ENCODE measurements at regions not wholly inside any gene's neighbourhood (a gene's known extent, or its start where the extent isn't known, plus 50 kb on each side); places are given as distances from the start of the nearest gene placed in this dataset.

DNA sequence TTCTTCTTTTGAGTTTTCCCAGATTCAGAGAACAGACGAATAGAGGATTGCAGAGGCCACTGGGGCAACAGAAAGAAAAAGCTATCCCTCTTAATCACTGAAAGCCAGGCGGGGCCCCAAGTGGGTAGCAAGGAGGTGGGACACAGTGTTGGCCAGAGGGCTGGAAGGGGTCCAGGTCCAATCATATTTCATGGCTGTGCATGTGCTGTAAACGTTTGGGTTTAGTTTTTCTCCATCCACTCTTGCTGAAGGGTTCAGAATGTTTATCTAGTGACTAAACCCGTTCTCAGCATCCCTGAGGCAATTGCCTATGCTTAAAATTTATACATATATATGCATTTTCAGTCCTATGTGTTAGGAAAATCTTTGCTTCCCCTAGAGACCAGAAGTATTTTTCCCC, 99.4 kb upstream of the EPHA4 start:
- no peak for DNase-seq
- no peak overlapping the region for H3K4me2 ChIP-seq
- H4K20me1 ChIP-seq (ENCODE audit: insufficient read depth), result no peaks in the 10 kb centered on the region
- no peaks in the 10 kb centered on the region for H3K4me1 ChIP-seq (ENCODE audit: control insufficient read depth in 1 of 2, insufficient read depth in 2 of 2, low read depth in 1 of 2, low read length in 1 of 2)
- no peaks in the 10 kb centered on the region for H3K9me3 ChIP-seq
- H3K79me2 ChIP-seq (ENCODE audit: insufficient read depth), result no peaks in the 10 kb centered on the region
- no peaks in the 10 kb centered on the region for H3K9me2 ChIP-seq
- no peaks in the 10 kb centered on the region for H3K27me3 ChIP-seq (ENCODE audit: insufficient read depth)
- H3K27ac ChIP-seq (ENCODE audit: low read depth in 2 of 2, low read length in 1 of 2), result no peak overlapping the region
- H2AFZ ChIP-seq (ENCODE audit: low read depth), result no peak overlapping the region
- no peak overlapping the region for H3K4me3 ChIP-seq (ENCODE audit: low read depth in 2 of 2, low read length in 1 of 2)
- H3K36me3 ChIP-seq (replicated peaks in 1 of 2; ENCODE audit: control insufficient read depth in 1 of 2, insufficient read depth in 2 of 2, low read length in 1 of 2), result no peaks in the 10 kb centered on the region
- ChIA-PET CTCF (no interaction called here), POLR2A (no interaction called here)
- H3K9ac ChIP-seq, result no peak overlapping the region
- WGBS (ENCODE audit: low lambda C conversion rate), result 4% methylated on average over 4 of the region's 4 CpGs
- no peaks in the 10 kb centered on the region for H3F3A ChIP-seq (replicated peaks; ENCODE audit: insufficient read depth)
- TF ChIP-seq SMC3 (IDR thresholded peaks at IDR 0.05; ENCODE audit: low read depth, low read length) (no peak), TEAD4 (IDR thresholded peaks at IDR 0.05; ENCODE audit: borderline replicate concordance, insufficient read depth) (no peak), FOSL2 (IDR thresholded peaks at IDR 0.05; ENCODE audit: borderline replicate concordance, low read depth) (no peak), RCOR1 (IDR thresholded peaks at IDR 0.05; ENCODE audit: low read length) (no peak), ELF1 (IDR thresholded peaks at IDR 0.05) (no peak), ZBTB33 (IDR thresholded peaks at IDR 0.05; ENCODE audit: borderline replicate concordance, low read depth) (no peak), MXI1 (IDR thresholded peaks at IDR 0.05; ENCODE audit: low read depth, low read length) (no peak), TAF1 (IDR thresholded peaks at IDR 0.05; ENCODE audit: borderline replicate concordance, low read depth, low read length) (no peak), YY1 (IDR thresholded peaks at IDR 0.05; ENCODE audit: low read depth) (no peak), CHD2 (IDR thresholded peaks at IDR 0.05; ENCODE audit: low read length, partially characterized antibody) (no peak)
- TF ChIP-seq, protein P1, sequence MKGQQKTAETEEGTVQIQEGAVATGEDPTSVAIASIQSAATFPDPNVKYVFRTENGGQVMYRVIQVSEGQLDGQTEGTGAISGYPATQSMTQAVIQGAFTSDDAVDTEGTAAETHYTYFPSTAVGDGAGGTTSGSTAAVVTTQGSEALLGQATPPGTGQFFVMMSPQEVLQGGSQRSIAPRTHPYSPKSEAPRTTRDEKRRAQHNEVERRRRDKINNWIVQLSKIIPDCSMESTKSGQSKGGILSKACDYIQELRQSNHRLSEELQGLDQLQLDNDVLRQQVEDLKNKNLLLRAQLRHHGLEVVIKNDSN (IDR thresholded peaks at IDR 0.05; ENCODE audit: borderline replicate concordance, low read depth), result no peak
- TF ChIP-seq, protein P2, sequence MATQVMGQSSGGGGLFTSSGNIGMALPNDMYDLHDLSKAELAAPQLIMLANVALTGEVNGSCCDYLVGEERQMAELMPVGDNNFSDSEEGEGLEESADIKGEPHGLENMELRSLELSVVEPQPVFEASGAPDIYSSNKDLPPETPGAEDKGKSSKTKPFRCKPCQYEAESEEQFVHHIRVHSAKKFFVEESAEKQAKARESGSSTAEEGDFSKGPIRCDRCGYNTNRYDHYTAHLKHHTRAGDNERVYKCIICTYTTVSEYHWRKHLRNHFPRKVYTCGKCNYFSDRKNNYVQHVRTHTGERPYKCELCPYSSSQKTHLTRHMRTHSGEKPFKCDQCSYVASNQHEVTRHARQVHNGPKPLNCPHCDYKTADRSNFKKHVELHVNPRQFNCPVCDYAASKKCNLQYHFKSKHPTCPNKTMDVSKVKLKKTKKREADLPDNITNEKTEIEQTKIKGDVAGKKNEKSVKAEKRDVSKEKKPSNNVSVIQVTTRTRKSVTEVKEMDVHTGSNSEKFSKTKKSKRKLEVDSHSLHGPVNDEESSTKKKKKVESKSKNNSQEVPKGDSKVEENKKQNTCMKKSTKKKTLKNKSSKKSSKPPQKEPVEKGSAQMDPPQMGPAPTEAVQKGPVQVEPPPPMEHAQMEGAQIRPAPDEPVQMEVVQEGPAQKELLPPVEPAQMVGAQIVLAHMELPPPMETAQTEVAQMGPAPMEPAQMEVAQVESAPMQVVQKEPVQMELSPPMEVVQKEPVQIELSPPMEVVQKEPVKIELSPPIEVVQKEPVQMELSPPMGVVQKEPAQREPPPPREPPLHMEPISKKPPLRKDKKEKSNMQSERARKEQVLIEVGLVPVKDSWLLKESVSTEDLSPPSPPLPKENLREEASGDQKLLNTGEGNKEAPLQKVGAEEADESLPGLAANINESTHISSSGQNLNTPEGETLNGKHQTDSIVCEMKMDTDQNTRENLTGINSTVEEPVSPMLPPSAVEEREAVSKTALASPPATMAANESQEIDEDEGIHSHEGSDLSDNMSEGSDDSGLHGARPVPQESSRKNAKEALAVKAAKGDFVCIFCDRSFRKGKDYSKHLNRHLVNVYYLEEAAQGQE (IDR thresholded peaks at IDR 0.05; ENCODE audit: low read depth, low read length), result no peak
- TF ChIP-seq, protein P3, sequence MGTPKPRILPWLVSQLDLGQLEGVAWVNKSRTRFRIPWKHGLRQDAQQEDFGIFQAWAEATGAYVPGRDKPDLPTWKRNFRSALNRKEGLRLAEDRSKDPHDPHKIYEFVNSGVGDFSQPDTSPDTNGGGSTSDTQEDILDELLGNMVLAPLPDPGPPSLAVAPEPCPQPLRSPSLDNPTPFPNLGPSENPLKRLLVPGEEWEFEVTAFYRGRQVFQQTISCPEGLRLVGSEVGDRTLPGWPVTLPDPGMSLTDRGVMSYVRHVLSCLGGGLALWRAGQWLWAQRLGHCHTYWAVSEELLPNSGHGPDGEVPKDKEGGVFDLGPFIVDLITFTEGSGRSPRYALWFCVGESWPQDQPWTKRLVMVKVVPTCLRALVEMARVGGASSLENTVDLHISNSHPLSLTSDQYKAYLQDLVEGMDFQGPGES (IDR thresholded peaks at IDR 0.05; ENCODE audit: low read depth, low read length), result no peak
